H1 (cell line): ENCODE measurements at regions not wholly inside any gene's neighbourhood (a gene's known extent, or its start where the extent isn't known, plus 50 kb on each side); places are given as distances from the start of the nearest gene placed in this dataset.

Source experiments
- CHD7 ChIP-seq: fragments of 300-600 bp; sonication (generic); IDR thresholded peaks from 2 replicates; pipeline ENCODE4 v1.7.1; 2012; ENCODE audit warnings: low read length, moderate library complexity, mild to moderate bottlenecking, inconsistent platforms; ENCODE audit not compliant: insufficient replicate concordance

- no peak for TF ChIP-seq CHD7
Observed at GRCh38 chr2:139609109-139609508, 828.9 kb upstream of the NXPH2 start (continued).
